ENCODE measurements at regions not wholly inside any gene's neighbourhood (a gene's known extent, or its start where the extent isn't known, plus 50 kb on each side); places are given as distances from the start of the nearest gene placed in this dataset.

DNA sequence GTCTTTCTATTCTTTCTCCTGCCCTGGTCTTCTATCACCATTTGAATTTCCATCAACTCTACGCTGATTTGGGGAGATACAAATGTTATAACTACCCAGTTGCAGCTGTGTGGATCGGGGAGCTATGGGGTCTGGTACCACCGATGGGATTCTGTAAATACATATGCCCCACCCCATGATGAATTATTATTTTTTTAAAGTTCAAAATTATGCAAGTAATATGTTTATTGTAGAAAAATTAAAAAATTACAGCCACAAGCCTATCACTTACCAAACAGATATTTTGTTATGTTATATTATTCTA, 52.4 kb upstream of the CLMP start:
- peak overlapping the region; percentile 26 to 80; a peak in 4 of 6 replicates for H3K27ac ChIP-seq
- H3K4me2 ChIP-seq = no peak overlapping the region
- CTCF ChIA-PET = interaction anchor here (0.8 to 20.3 kb wide), 43 partner anchors 9 to 325 kb away, joined by 3 to 358 read pairs (median 5); no protein-coding TSS in a partner anchor
- WGBS (ENCODE audit: missing lambda C conversion rate) = 53% methylated on average over 3 of the region's 3 CpGs
- H3K4me1 ChIP-seq = peaks cover 26% of the 10 kb centered on the region
- no peak overlapping the region for H3K4me3 ChIP-seq
- peak in 1 of 2 experiments; percentile 13; a peak in 1 of 6 replicates for ATAC-seq
- no peak for DNase-seq (ENCODE audit: low read depth in 1 of 2, low spot score in 1 of 2)
- POLR2A ChIA-PET = interaction anchor here (1.2 kb wide), 2 partner anchors 145 to 185 kb away, joined by 7 to 10 read pairs; partner anchors contain the start of gene HSPA8
- TF ChIP-seq EHMT2 (IDR thresholded peaks at IDR 0.05; ENCODE audit: low read depth) (no peak), KDM1A (IDR thresholded peaks at IDR 0.05; ENCODE audit: low read depth) (no peak), MAFK (IDR thresholded peaks at IDR 0.05; ENCODE audit: partially characterized antibody) (no peak), EP300 (IDR thresholded peaks at IDR 0.05) (no peak), ZNF302 (CRISPR knock-in tag; IDR thresholded peaks at IDR 0.05) (no peak), POLR2AphosphoS2 (conservative IDR thresholded peaks at IDR 0.05; ENCODE audit: low read length) (no peak), CBX2 (IDR thresholded peaks at IDR 0.05; ENCODE audit: borderline replicate concordance, low read depth) (no peak), TP53 (CRISPR knock-in tag; IDR thresholded peaks at IDR 0.05) (no peak), FOXS1 (CRISPR knock-in tag; IDR thresholded peaks at IDR 0.05) (no peak), CEBPB (IDR thresholded peaks at IDR 0.05) (no peak), NFE2L2 (conservative IDR thresholded peaks at IDR 0.05; ENCODE audit: low read length) (no peak), ZFP36 (IDR thresholded peaks at IDR 0.05; ENCODE audit: borderline replicate concordance, partially characterized antibody) (no peak), PHF8 (IDR thresholded peaks at IDR 0.05; ENCODE audit: borderline replicate concordance, low read depth) (no peak)
- TF ChIP-seq, protein P1, sequence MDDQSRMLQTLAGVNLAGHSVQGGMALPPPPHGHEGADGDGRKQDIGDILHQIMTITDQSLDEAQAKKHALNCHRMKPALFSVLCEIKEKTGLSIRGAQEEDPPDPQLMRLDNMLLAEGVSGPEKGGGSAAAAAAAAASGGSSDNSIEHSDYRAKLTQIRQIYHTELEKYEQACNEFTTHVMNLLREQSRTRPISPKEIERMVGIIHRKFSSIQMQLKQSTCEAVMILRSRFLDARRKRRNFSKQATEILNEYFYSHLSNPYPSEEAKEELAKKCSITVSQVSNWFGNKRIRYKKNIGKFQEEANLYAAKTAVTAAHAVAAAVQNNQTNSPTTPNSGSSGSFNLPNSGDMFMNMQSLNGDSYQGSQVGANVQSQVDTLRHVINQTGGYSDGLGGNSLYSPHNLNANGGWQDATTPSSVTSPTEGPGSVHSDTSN (IDR thresholded peaks at IDR 0.05) = no peak
- no peaks in the 10 kb centered on the region for H3K9me3 ChIP-seq
- FAIRE-seq = no peak

DNA sequence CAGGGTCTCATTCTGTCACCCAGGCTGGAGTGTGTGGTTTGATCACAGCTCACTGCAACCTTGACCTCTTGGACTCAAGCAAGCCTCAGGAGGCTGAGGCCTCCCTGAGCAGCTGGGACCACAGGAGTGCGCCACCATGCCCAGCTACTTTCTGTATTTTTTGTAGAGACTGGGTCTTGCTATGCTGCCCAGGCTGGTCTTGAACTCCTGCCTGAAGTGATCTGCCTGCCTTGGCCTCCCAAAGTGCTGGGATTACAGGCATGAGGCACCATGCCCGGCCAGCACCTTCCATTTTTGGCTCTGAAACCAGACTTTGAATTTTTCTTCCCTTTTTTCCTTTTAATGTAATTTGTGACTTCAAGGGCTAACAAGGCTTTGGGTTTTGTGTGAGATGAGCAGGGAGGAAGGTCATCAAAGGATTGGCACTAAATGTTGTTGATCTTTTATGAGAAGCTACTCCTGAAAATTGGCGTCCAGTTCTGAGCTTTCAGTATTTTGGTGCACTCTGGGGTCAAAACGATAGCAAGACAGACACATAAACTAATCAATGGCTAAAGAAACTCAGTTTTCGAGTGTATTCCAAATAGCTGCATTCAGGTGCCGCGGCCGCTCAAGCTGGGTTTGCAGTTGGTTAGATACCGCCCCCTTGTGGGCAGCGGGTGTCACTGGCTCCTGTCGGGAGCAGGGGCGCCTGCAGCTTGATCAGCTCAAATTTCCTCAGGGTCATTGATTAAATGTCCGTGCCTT, 51.9 kb upstream of the CLMP start:
- WGBS (ENCODE audit: missing lambda C conversion rate) = 12% methylated on average over 13 of the region's 13 CpGs
- H3K27ac ChIP-seq = peak overlapping the region; percentile 67 to 80; a peak in 5 of 6 replicates
- CTCF ChIA-PET = interaction anchor here (0.8 to 20.3 kb wide), 45 partner anchors 8 to 325 kb away, joined by 3 to 358 read pairs (median 5); no protein-coding TSS in a partner anchor
- TF ChIP-seq TP53 (CRISPR knock-in tag; IDR thresholded peaks at IDR 0.05) = no peak
- TF ChIP-seq RNF2 (IDR thresholded peaks at IDR 0.05; ENCODE audit: borderline replicate concordance, low read depth) = no peak
- TF ChIP-seq, protein P2, sequence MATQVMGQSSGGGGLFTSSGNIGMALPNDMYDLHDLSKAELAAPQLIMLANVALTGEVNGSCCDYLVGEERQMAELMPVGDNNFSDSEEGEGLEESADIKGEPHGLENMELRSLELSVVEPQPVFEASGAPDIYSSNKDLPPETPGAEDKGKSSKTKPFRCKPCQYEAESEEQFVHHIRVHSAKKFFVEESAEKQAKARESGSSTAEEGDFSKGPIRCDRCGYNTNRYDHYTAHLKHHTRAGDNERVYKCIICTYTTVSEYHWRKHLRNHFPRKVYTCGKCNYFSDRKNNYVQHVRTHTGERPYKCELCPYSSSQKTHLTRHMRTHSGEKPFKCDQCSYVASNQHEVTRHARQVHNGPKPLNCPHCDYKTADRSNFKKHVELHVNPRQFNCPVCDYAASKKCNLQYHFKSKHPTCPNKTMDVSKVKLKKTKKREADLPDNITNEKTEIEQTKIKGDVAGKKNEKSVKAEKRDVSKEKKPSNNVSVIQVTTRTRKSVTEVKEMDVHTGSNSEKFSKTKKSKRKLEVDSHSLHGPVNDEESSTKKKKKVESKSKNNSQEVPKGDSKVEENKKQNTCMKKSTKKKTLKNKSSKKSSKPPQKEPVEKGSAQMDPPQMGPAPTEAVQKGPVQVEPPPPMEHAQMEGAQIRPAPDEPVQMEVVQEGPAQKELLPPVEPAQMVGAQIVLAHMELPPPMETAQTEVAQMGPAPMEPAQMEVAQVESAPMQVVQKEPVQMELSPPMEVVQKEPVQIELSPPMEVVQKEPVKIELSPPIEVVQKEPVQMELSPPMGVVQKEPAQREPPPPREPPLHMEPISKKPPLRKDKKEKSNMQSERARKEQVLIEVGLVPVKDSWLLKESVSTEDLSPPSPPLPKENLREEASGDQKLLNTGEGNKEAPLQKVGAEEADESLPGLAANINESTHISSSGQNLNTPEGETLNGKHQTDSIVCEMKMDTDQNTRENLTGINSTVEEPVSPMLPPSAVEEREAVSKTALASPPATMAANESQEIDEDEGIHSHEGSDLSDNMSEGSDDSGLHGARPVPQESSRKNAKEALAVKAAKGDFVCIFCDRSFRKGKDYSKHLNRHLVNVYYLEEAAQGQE (IDR thresholded peaks at IDR 0.05) = no peak
- TF ChIP-seq RAD21 (conservative IDR thresholded peaks at IDR 0.05 in 1 of 2, IDR thresholded peaks at IDR 0.05 in 1 of 2) = peak; percentile 97
- TF ChIP-seq SMC3 (IDR thresholded peaks at IDR 0.05) = peak; percentile 98
- no peak for TF ChIP-seq ZSCAN20 (CRISPR knock-in tag; IDR thresholded peaks at IDR 0.05)
- no peak for TF ChIP-seq ZFP36 (IDR thresholded peaks at IDR 0.05; ENCODE audit: borderline replicate concordance, partially characterized antibody)
- TF ChIP-seq, protein P3, sequence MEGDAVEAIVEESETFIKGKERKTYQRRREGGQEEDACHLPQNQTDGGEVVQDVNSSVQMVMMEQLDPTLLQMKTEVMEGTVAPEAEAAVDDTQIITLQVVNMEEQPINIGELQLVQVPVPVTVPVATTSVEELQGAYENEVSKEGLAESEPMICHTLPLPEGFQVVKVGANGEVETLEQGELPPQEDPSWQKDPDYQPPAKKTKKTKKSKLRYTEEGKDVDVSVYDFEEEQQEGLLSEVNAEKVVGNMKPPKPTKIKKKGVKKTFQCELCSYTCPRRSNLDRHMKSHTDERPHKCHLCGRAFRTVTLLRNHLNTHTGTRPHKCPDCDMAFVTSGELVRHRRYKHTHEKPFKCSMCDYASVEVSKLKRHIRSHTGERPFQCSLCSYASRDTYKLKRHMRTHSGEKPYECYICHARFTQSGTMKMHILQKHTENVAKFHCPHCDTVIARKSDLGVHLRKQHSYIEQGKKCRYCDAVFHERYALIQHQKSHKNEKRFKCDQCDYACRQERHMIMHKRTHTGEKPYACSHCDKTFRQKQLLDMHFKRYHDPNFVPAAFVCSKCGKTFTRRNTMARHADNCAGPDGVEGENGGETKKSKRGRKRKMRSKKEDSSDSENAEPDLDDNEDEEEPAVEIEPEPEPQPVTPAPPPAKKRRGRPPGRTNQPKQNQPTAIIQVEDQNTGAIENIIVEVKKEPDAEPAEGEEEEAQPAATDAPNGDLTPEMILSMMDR (IDR thresholded peaks at IDR 0.05) = peak; percentile 91
- TF ChIP-seq FOSB (CRISPR knock-in tag; IDR thresholded peaks at IDR 0.05) = no peak
- no peak for TF ChIP-seq EP300 (IDR thresholded peaks at IDR 0.05)
- TF ChIP-seq, protein P4, sequence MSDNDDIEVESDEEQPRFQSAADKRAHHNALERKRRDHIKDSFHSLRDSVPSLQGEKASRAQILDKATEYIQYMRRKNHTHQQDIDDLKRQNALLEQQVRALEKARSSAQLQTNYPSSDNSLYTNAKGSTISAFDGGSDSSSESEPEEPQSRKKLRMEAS (IDR thresholded peaks at IDR 0.05) = no peak
- no peak for TF ChIP-seq HEYL (CRISPR knock-in tag; IDR thresholded peaks at IDR 0.05)
- no peak for TF ChIP-seq SREBF2 (IDR thresholded peaks at IDR 0.05)
- no peak for TF ChIP-seq NR3C1 (IDR thresholded peaks at IDR 0.05)
- TF ChIP-seq ZNF302 (CRISPR knock-in tag; IDR thresholded peaks at IDR 0.05) = no peak
- peak; percentile 89 to 94 for ATAC-seq
- peaks cover 23% of the 10 kb centered on the region for H3K4me1 ChIP-seq
- H3K9me3 ChIP-seq = no peaks in the 10 kb centered on the region
- peak; percentile 60 to 75 for DNase-seq (ENCODE audit: low read depth in 1 of 2, low spot score in 1 of 2)
- no peak overlapping the region for H3K4me3 ChIP-seq
- POLR2A ChIA-PET = interaction anchor here (1.2 kb wide), 2 partner anchors 144 to 185 kb away, joined by 7 to 10 read pairs; partner anchors contain the start of gene HSPA8
- FAIRE-seq = no peak
- H3K4me2 ChIP-seq = peak overlapping the region; percentile 60; the same call in 2 of the 3 replicates
